GM23248 (cell line): ENCODE measurements at regions not wholly inside any gene's neighbourhood (a gene's known extent, or its start where the extent isn't known, plus 50 kb on each side); places are given as distances from the start of the nearest gene placed in this dataset.

Experiments used
- EZH2 ChIP-seq: fragments of 200-600 bp; sonication (generic); IDR thresholded peaks from 2 replicates; pipeline ENCODE4 v1.6.1; 2018; ENCODE audit warnings: antibody characterized with exemption, mild to moderate bottlenecking; ENCODE audit not compliant: insufficient read depth, poor library complexity, severe bottlenecking
- EZH2phosphoT487 ChIP-seq: fragments of 200-600 bp; sonication (generic); IDR thresholded peaks from 2 replicates; pipeline ENCODE4 v1.6.1; 2018; ENCODE audit warnings: antibody characterized with exemption, moderate library complexity, mild to moderate bottlenecking, low read depth; ENCODE audit not compliant: insufficient read depth

DNA sequence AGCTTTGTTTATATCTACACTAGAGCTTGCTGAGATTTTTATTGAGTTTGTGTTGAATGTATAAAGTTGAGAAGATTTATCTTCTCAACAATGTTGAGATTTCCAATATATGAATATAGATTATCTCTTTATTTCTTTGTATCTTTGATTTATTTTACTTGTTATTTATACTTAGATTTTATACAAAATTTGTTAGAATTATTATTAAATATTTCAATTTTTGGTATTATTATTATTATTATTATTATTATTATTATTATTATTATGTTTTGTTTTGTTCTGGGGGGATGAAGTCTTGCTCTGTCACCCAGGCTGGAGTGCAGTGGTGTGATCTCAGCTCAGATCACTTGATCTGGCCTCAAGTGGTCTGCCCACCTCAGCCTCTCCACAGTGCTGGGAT lies 322.5 kb downstream of the PPARGC1A start:
- no peak for TF ChIP-seq EZH2phosphoT487
- no peak for TF ChIP-seq EZH2
